AML-193 (cell line): ENCODE measurements at regions not wholly inside any gene's neighbourhood (a gene's known extent, or its start where the extent isn't known, plus 50 kb on each side); places are given as distances from the start of the nearest gene placed in this dataset.
"Not testable (repeated sequence)": the region's sequence is repeated elsewhere in the genome, so short reads cannot be mapped to it uniquely, and the experiment has no call there.

Source experiments
- DNase-seq, 2 experiments: peaks; one replicate each; lab custom pipeline; 2025; lab: John Stamatoyannopoulos, UW

- DNase-seq, result not testable (repeated sequence)
Measured at GRCh38 chr17:64800987-64801386, 118.3 kb downstream of the LRRC37A3 start.

GRCh38 chr17:64800361-64800895 is 118.8 kb downstream of the LRRC37A3 start:
- not testable (repeated sequence) for DNase-seq

GRCh38 chr17:64799543-64800188 is 119.6 kb downstream of the LRRC37A3 start:
- not testable (repeated sequence) for DNase-seq

GRCh38 chr17:64798961-64799360 is 120.3 kb downstream of the LRRC37A3 start:
- not testable (repeated sequence) for DNase-seq

- DNase-seq, result not testable (repeated sequence)
Measured at GRCh38 chr17:64798489-64798790, 120.8 kb downstream of the LRRC37A3 start.

- not testable (repeated sequence) for DNase-seq
Measured at GRCh38 chr17:64797746-64798488, 121.4 kb downstream of the LRRC37A3 start.

GRCh38 chr17:64795342-64795741 is 123.9 kb downstream of the LRRC37A3 start:
- not testable (repeated sequence) for DNase-seq

GRCh38 chr17:64794548-64795274 is 124.6 kb downstream of the LRRC37A3 start:
- not testable (repeated sequence) for DNase-seq

GRCh38 chr17:64794113-64794512 is 125.2 kb downstream of the LRRC37A3 start:
- not testable (repeated sequence) for DNase-seq

GRCh38 chr17:64792793-64793575 is 126.3 kb downstream of the LRRC37A3 start:
- peak; percentile 26 to 56 for DNase-seq

- not testable (repeated sequence) for DNase-seq
Measured at GRCh38 chr17:64792276-64792675, 127.0 kb downstream of the LRRC37A3 start.

GRCh38 chr17:64791691-64792090 is 127.6 kb downstream of the LRRC37A3 start:
- DNase-seq, result not testable (repeated sequence)

- not testable (repeated sequence) for DNase-seq
Measured at GRCh38 chr17:64791226-64791625, 128.1 kb downstream of the LRRC37A3 start.

- DNase-seq, result not testable (repeated sequence)
Measured at GRCh38 chr17:64790690-64791089, 128.6 kb upstream of the SMURF2 start.

- DNase-seq, result not testable (repeated sequence)
Measured at GRCh38 chr17:64790193-64790592, 128.1 kb upstream of the SMURF2 start.

GRCh38 chr17:64789061-64789445 is 126.9 kb upstream of the SMURF2 start:
- DNase-seq, result not testable (repeated sequence)

GRCh38 chr17:64788286-64789060 is 126.4 kb upstream of the SMURF2 start:
- DNase-seq, result no peak

- DNase-seq, result no peak
Measured at GRCh38 chr17:64787921-64788271, 125.8 kb upstream of the SMURF2 start.

- no peak for DNase-seq
Measured at GRCh38 chr17:64787255-64787920, 125.3 kb upstream of the SMURF2 start.

- DNase-seq, result no peak
Measured at GRCh38 chr17:64786337-64786736, 124.2 kb upstream of the SMURF2 start.
